Stimulated activated CD4-positive, alpha-beta T cell treated with anti-CD3 and anti-CD28 coated beads, Interleukin-4, amount 100 ng/mL, for 24 hours (primary cell): ENCODE measurements at regions not wholly inside any gene's neighbourhood (a gene's known extent, or its start where the extent isn't known, plus 50 kb on each side); places are given as distances from the start of the nearest gene placed in this dataset.
A peak's percentile ranks its signal among the peaks of the same experiment; 100 is the strongest.

ENCODE experiments used
- DNase-seq: peaks from one replicate; pipeline ENCODE4 v3.0.0-alpha.2; 2020

DNA sequence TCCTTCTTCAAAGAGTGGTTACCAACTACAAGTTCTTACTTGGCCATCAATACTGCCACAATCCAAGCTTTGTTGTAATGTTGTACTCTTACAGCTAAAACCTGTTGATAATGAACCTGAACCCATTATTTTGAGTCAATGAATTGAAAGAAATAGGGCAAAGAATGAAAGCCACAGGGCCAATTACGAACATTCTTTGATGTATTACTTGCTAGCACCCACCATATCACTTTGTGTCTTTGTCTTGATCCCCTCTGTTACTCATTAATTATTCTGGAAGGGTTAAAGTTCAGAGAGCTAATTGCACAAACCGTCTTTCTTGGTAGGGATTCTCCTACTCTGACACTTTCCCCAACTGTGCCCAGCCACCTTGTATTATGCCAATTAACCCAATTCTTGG, 53.2 kb upstream of the TFEC start:
- DNase-seq: no peak

DNA sequence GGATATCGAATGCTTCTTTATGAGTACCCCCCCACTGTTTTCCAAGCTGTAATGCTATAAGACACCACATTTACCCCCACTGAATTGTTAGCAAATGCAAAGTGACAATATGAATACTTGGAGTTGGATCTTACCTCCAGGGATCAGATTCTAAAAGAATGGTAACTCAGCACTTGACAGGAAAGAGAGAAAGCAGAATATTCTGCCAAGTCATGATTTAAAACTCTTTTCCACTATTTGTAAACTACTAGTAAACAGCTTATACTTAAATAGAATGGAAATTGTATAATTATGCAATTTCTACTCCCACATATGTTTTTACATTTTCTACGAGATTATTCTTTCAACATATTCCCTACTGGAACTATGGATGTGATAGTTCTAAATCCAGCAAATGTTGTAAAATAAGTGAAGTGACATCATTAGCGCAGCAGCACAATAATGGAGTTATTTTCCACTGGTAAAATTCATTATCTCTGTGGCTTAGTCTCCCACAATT, 56.0 kb upstream of the TFEC start:
- DNase-seq: no peak

DNA sequence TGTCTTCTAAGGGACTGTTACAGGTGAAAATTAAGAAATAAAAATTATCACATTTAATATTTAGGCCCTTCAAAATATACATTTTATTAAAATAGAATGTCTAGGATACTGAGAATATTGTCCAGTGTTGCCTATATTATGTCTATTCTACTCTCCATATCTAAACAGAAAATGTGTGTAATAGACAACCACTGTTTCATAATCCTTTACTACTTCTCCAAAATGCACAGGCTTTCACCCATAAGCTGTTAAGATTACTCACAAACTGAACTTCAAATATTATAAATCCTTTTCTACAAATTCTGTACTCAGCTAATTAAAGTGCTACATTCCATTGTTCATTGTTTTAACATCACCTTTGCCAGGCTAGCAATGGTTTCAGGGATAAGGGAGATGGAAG, 56.7 kb upstream of the TFEC start:
- no peak for DNase-seq

DNA sequence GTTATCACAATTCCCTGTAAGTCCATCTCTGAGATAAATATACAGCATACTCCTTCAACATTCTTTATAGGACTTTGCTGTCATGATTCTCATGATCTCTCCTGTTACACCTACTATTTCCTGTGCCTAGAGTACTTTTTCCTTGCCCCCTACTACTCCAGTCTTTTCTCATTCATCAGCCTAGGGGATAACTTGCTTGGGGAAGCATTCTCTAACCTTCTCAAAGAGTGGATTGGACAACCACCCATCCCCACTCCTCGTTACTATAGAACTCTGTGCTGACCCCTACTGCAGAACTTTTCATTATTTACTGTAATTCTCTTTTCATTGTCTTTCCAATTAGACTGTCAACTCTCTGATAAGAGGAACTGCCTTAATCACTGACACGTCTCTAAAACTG, 57.4 kb upstream of the TFEC start:
- DNase-seq: no peak

DNA sequence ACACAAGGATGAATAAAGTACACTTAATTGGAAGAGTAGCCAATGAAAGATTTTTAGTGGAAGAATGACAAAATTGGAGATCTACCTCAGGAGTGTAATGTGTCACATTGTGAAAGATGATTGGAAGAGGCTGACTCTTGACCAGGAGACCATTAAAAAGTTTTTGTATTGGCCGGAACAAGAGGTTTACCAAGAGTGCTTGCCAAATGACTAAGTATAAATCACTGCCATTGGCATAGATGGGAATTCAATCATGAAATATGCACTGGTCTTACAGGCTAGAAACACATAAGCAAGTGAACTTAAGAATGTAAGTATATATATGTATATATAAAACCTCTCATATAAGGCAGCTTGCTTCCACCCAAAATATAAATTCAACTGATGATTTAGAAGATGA, 58.7 kb upstream of the TFEC start:
- no peak for DNase-seq

DNA sequence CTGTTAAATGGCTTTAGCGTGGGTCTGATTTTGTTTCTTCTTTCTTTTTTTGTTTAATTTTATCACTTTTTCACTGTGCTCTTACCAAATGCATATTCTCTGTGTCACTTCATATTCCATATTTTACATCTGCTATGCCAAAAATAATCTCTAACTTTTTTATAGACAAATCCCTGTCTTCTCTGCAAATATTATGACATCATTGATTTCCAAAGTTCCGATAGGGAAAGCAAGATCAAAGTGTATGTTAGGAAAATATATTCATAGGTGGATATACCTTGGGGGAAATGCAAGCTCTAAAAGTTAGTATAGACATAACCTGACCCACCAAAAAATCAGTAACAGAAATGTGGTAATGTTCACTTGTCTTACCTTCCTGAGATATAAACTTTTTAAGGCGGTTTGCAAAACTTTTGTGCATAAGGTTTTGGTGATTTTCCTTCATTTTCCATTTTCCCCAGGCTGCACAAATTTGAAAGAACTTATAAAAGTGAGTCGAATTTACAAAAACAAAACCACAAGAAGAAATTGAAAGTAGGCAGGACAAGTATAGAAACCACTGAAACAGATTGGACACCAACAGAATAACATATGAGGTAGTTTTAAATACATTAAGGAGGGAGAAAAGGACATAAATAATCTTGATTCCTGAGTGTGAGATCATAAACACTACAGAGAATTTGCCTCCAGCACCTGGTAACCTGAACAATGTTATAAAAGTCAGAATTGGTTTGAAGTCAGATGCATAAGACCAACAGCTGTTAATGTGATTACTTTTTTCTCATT, 63.1 kb upstream of the TFEC start:
- DNase-seq: no peak

DNA sequence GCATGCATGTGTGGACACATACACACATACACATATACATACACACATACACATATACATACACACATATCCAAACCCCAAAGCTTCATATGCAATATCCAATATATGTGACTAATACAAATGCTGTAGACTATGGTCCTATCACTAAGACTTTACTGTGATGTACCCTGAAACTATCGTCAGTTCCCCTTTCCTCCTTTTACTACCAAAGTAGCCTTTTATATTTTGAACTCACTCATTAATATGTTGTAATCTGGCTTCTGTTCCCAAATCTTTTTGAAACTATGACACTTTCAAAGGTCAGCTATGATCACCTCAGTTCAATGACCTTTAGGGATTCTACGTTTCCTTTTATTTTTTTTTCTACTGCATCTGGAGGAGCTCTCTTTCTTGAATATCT, 64.8 kb upstream of the TFEC start:
- no peak for DNase-seq

DNA sequence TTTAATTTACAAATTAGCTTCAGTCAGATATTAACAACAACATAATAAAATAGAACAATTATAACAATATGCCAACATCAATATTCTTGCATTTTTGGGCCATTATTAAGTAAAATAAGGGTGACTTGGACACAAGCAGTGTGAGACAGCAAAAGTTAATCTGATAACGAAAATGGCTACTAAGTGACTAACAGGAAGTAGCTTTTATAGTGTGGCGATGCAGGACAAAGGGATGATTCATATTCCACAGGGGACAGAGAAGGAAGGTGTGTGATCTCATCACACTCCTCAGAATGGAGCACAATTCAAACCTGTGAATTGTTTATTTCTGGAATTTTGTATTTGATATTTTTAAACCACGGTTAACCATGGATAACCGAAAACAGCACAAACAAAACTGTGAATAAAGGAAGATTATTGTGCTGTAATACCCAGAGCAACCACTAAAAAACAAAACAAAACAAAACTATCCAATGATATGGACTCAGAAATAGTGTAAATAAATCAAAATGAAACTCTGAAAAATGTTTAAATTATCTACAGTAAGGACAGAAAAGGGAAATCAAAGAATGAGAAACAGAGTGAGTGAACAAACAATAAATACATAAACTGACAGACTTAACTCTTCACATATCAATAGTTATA, 66.9 kb upstream of the TFEC start:
- DNase-seq: no peak

DNA sequence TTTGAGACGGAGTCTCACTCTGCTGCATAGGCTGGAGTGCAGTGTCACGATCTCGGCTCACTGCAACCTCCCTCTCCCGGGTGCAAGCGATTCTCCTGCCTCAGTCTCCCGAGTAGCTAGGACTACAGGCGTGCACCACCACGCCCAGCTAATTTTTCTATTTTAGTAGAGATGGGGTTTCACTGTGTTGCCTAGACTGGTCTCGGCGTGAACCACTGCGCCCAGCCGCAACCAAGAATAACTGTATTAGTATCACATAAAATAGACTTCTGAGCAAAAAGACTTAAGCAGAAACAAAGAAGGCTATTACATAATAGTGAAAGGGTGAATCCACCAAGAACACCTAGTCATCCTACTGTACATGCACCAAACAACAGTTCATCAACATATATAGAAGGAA, 67.6 kb upstream of the TFEC start:
- DNase-seq: no peak

DNA sequence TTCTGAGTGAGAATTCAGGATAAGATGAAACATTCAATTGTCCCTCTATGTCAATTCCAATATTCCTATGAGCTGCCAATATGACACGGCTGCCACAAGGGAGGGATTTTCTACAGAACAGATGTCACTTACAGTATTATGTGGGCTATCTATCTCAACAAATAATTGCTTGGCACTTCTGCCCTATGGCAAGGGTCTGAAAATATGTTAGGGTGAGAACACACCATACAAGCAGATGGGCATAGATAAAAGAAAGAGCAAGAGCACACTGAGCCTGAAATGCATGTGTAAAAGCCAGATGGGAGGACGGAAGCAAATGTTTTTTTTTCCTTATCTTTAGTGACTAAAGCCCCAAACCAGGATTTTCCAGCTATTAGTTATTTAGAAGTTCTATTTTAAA, 70.1 kb upstream of the TFEC start:
- DNase-seq: no peak

DNA sequence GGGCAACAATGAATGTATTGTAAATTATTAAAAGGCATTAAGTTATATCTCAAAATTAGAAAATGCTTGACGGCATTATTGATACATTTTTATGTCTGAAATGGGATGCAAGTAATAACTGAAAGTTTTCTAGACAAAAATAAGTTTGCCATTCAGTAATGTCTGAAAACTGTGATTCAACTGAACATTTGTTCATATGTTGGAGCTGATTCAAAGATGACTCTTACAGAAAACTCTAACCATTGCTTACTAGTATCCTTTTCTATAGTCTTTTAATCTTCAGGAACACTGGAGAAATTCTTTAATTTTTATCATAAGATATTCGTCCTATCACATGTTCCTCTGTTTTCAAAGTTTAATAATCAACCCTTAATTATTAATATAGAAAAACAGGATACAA, 71.1 kb upstream of the TFEC start:
- DNase-seq: no peak

DNA sequence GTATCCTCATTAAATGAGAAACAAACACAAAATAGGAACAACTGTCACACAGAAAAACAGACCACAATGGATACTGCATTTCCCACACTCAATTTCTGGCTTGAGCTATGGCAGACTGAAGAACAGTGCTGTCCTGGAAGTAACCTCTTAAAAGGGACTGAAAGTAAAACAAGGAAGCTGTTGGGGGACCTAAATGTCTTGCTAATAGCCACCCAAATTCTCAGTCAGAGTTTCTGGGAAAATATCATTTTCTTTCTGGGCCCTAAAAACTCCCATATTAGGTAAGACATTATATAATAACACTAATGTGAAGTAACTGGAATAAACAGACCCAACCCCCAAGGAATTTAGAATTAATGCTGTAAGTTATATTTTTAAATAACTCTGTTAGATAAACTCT, 80.9 kb upstream of the TFEC start:
- no peak for DNase-seq

DNA sequence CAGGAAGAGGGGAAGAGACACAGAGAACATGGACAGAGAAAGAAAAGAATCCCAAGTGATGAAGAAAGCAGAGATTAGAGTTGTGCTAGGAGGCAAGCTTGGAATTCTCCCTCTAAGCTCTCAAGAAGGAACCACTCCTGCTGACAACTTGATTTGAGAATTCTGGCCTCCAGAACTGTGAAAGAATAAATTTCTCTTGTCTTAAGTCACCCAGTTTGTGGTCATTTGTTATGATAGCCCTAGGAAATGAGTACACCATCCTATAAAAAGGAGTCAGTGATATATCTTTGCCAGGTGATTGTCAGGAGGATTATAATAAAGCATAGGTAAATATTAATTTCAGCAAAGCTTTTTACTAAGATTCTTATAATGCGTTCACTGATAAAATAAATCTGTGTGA, 82.7 kb upstream of the TFEC start:
- no peak for DNase-seq

DNA sequence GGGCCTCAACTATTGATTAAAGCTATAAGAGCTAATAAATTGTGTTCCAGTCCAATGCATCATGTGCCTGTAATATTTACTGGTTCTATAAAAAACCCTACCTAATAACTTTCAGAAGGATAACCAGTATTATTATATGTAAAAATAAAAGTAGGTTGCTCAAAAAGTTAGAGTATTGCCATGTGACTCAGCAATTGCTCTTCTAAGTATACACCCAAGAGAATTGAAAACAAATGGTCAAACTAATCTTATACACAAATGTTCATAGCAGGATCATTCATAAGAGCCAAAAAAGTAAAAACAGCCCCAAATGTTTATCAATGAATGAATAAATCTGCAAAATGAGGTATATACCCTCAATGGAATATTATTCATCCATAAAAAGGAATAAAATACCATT, 89.5 kb upstream of the TES start:
- DNase-seq: no peak

DNA sequence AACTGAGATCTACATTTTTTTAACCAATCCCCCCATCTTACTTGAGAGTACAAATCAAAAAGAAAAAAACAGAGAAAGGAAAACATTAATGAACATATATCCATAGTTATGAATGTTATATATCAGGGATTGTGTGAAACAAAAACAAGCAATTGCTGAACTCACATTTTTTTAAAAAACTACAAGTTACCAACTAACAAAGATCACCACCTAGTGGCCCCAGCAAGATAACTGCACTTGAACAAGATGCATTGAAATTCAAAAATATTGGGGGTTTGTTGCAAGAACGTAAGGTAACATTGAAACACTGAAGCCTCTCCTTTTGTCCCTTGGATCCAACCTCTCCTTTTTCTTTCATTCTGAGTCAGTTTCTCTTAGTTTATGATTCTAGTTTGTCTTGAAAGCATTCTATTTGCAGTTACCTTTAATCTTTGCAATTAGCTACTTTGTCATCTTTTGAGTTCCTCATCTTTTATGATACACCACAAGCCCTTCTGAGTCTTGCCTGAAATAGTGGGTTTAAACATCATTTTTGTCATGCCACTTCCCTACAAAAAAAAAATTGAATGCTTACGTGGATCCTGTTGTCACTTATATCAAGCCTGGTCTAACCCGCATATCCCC, 87.3 kb upstream of the TES start:
- no peak for DNase-seq

DNA sequence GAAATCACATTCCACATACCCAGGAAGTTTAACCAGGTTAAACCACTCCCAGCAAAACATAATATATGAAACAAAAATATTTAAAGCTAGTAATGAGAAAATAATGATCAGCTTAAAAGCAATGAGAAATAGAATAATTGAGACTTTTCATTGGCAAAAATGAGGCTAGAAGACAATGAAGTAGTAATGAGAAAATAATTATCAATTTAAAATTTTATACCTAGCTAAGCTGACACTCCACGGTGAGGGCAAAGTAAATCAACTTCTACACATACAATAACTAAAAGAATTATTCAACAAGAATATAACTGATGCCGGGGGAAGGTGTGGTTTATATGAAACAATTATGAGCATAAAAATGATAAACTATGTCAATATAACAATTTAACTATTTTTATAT, 82.2 kb upstream of the TES start:
- no peak for DNase-seq

DNA sequence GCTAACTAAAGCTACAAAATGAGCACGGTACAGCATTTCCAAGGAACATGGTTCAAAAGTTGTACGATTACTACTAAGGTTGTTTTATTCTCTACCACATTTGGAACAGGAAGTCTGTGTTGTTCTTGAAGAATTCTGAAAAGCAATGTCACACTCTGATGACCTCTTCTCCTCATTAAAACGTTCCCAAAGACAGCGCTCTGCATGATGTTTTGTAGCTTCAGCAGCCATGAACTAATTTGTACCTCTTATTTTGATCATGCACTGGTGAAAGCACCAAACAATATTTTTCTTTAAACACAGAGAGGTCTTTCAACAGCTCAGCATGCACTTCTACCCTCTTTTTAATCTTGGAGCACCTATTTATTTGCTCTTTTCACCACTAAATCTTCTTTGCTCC, 75.0 kb upstream of the TES start:
- no peak for DNase-seq

DNA sequence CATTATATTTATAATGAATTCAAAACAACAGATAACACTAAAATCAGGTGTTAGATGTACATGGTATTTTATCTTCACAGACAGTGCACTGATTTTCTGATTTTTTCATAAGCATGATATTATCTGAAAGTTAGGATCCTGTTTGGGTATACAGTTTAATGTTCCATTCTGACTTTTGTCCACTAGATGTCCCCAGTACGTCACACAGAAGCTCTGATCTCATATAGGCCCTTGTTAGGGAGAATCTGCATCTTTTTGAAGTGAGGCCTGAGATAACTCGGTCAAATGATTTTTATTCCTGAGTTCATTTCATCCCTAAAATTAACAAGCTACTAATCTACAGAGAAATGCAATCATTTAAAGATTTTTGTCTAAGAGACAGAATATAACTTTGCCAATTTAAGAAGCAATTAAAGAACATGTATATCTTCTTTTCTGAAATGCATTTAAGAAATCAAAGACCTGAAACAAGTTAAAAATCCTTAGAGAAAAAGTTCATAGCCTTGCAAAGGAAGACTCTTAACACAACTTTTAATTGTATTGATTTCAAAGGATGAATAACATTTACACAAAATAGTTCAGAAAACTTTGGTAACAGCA, 72.0 kb upstream of the TES start:
- peak; percentile 20 for DNase-seq

DNA sequence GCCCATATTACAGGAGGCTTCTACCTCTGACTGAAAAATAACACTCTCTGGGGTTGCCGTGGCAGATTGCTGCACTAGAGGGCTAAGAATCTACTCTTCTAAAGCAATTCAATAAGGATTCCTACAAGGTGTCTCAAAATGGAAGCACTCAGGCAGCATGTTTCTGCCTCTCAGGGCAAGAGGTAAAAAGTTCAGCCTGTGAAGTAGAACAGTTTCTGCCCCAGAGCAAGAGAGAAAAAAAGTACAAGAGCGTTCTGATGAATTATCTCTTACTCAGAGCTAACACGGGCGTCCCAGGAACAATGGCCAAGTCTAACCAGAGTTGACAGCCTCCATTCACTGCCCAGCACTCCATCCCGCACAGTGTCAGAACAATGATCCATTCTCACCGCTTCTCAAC, 71.3 kb upstream of the TES start:
- DNase-seq: no peak

DNA sequence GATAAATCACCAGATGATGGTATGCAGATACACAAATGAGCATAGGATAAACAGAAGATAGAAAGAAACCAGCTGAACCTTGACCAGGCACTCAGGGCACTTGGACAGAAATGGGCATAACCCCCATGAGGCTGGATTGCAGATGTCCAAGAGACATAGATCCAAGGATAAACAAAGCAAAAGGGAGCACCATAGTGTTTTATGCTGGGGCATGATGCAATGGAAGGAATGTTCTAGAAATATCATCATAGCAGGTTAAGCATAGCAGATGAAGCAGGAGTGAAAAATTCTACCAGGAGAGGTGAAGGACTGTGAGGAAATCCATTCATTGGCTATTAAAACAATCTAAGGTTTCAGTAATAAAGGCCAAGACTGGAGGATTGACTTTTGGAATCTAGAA, 70.5 kb upstream of the TES start:
- no peak for DNase-seq

DNA sequence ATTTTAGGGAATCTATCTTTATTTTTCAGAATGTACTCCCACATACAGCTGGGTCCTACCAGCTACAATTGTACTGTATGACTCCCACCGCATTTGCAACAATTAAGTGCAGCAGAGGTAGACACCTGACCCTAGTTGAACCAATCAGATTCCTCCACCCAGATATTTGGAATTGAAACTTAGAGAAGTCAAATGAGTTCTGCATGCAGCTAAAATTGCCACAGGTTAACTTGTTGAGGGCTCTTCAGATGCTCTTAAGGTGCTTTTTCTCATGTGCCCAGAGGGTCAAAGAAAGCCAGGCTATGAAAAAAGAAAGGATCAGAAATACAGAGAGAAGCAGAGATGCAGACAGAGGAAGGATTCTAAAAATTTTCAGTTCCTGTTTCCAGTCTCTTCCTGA, 68.0 kb upstream of the TES start:
- DNase-seq: no peak

DNA sequence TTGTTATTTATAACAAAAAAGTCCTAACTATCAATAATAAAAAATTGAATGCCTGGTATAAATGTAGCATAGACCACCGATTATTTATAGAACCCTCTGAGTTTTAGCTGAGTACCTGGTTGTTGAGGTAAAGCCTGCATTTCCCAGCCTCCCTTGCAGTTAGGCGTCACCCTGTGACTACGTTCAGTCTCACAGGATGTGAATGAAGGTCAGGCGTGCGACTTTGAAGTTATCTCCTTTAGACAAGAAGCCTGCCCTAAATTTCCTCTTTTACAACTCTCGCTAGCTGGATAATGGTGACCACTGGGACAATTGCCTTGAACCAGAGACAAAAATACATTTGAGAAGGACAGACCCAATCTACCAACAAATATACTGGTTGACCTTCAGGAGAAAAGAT, 67.5 kb upstream of the TES start:
- no peak for DNase-seq

DNA sequence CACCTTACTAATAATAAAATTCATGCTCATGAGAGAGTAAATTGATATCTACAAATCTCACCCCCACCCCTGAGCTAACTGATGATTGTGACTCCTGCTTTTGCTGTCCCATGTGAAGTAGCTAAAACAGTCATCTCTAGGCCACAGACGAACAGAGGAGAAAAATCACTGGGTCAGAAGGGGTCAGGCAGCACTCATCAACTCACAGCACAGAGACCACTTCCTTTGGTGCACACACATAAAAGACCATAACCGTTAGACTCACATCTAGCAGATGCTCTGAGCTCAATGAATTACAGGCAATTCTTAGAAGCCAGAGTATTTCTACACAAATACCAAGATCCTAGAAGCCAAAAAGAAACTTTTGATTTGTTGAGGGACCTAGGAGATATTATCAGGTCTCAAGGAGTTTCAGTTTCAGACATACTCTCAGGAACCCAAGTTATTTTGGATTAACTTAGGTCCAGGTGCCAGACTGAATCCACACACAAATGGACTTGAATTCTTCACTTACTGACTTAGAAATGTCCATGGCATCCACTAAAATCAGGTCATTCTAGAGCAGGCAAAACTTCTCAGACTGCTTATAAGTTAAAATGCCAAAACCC, 65.0 kb upstream of the TES start:
- no peak for DNase-seq

DNA sequence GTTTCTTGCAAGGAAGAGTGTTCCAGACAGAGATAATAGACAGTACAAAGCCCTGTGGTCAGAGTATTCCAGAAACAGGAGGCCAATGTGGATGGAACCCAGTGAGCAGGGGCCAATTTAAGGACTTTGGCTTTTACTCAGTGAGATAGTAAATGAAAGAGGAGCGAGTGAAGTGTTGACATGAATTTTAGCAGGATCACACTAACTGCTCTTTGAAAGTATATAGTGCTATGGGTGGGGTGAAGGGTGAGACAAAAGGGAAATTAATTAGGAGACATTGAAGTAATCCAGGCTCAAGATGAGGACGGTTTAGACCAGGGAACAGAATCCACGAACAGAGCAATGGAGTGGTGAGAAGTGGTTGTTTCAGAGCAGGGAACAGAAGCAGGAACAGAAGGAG, 62.2 kb upstream of the TES start:
- no peak for DNase-seq
